ENCODE measurements at regions not wholly inside any gene's neighbourhood (a gene's known extent, or its start where the extent isn't known, plus 50 kb on each side); places are given as distances from the start of the nearest gene placed in this dataset.

DNA sequence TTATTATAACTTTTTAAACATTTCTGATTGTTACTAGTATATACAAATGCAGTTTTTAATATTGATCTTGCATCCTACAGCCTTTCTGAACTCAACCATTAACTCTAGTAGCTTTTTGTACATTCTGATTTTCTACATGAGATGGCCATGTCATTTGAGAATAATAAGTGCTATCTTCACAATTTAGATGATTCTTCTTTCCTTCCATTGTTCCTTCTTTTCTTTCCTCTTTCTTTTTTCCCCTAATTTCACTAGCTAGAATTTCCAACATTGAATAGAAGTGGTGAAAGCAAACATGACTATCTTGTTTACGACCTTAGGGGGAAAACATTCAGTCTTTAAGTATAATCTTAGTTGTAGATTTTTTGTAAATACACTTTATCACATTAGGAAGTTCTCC, 128.2 kb upstream of the PRSS16 start:
- TF ChIP-seq EZH2 (IDR thresholded peaks at IDR 0.05; ENCODE audit: borderline replicate concordance, control insufficient read depth, low read depth, low read length) = no peak
- TF ChIP-seq POLR2AphosphoS5 (IDR thresholded peaks at IDR 0.05; ENCODE audit: low read length) = no peak
- TF ChIP-seq IKZF1 (conservative IDR thresholded peaks at IDR 0.05) = no peak
- TF ChIP-seq POLR2A (IDR thresholded peaks at IDR 0.05; ENCODE audit: low read depth, low read length) = no peak
- TF ChIP-seq MYC (IDR thresholded peaks at IDR 0.05; ENCODE audit: insufficient read depth, insufficient read length, insufficient replicate concordance, low read length, severe bottlenecking) = no peak
